Stimulated activated naive CD4-positive, alpha-beta T cell (primary cell): ENCODE measurements at regions not wholly inside any gene's neighbourhood (a gene's known extent, or its start where the extent isn't known, plus 50 kb on each side); places are given as distances from the start of the nearest gene placed in this dataset.
"Not testable (repeated sequence)": the region's sequence is repeated elsewhere in the genome, so short reads cannot be mapped to it uniquely, and the experiment has no call there.

Source experiments
- DNase-seq, 6 experiments: peaks; one replicate each; lab custom pipeline; 2025; lab: John Stamatoyannopoulos, UW

- DNase-seq: not testable (repeated sequence)
Measured at GRCh38 chr9:129545876-129546275, 75.0 kb downstream of the C9orf50 start.

- no peak for DNase-seq
Measured at GRCh38 chr9:129544761-129545160, 76.1 kb downstream of the C9orf50 start.

- DNase-seq: no peak
Measured at GRCh38 chr9:129542741-129543140, 78.2 kb downstream of the C9orf50 start.

- no peak for DNase-seq
Measured at GRCh38 chr9:129541270-129541669, 79.6 kb downstream of the C9orf50 start.

- no peak for DNase-seq
Measured at GRCh38 chr9:129539446-129539845, 81.5 kb downstream of the C9orf50 start.

GRCh38 chr9:129531860-129532402 is 89.0 kb downstream of the C9orf50 start:
- not testable (repeated sequence) for DNase-seq

- DNase-seq: not testable (repeated sequence)
Measured at GRCh38 chr9:129527955-129528354, 92.9 kb downstream of the C9orf50 start.

GRCh38 chr9:129525656-129526196 is 95.2 kb downstream of the C9orf50 start:
- no peak for DNase-seq

GRCh38 chr9:129524582-129525270 is 96.2 kb downstream of the C9orf50 start:
- DNase-seq: no peak

- DNase-seq: no peak
Measured at GRCh38 chr9:129523943-129524581, 96.8 kb downstream of the C9orf50 start.

GRCh38 chr9:129522351-129522750 is 98.5 kb downstream of the C9orf50 start:
- DNase-seq: no peak

- no peak for DNase-seq
Measured at GRCh38 chr9:129520082-129520481, 100.8 kb downstream of the C9orf50 start.

- no peak for DNase-seq
Measured at GRCh38 chr9:129518074-129518473, 102.8 kb downstream of the C9orf50 start.

- DNase-seq: no peak
Measured at GRCh38 chr9:129517006-129517405, 103.9 kb downstream of the C9orf50 start.

GRCh38 chr9:129514891-129515290 is 106.0 kb downstream of the C9orf50 start:
- no peak for DNase-seq

- DNase-seq: no peak
Measured at GRCh38 chr9:129514497-129514867, 106.4 kb downstream of the C9orf50 start.

GRCh38 chr9:129513856-129514496 is 106.9 kb downstream of the C9orf50 start:
- no peak for DNase-seq

GRCh38 chr9:129513282-129513681 is 107.6 kb downstream of the C9orf50 start:
- DNase-seq: no peak

- no peak for DNase-seq
Measured at GRCh38 chr9:129511285-129511900, 109.5 kb downstream of the C9orf50 start.

GRCh38 chr9:129509533-129509928 is 111.4 kb downstream of the C9orf50 start:
- DNase-seq: no peak

- DNase-seq: no peak
Measured at GRCh38 chr9:129507805-129508204, 113.1 kb downstream of the C9orf50 start.

GRCh38 chr9:129506892-129507291 is 114.0 kb downstream of the C9orf50 start:
- DNase-seq: no peak
